ENCODE measurements at regions not wholly inside any gene's neighbourhood (a gene's known extent, or its start where the extent isn't known, plus 50 kb on each side); places are given as distances from the start of the nearest gene placed in this dataset.
A peak's percentile ranks its signal among the peaks of the same experiment; 100 is the strongest.

DNA sequence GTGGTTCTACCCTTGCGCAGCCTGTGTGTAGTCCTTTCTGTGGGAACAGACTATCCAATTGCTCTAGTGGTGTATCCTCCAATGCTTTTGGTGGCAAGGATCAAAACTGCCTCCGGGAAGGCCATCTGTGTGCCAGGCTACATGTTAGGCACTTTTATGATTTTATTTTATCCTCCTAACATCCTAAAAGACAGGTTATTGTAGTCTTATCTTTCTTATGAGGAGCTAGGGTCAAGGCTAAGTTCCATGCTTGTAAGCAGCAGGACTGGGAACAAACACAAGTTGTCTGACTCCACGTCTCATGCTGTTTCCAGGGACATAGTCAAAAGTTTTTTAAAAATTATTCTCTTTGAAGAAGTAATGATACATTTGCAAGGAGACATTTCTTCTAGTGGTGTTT is 278.7 kb upstream of the ADAMTSL1 start:
- TF ChIP-seq, protein P1, sequence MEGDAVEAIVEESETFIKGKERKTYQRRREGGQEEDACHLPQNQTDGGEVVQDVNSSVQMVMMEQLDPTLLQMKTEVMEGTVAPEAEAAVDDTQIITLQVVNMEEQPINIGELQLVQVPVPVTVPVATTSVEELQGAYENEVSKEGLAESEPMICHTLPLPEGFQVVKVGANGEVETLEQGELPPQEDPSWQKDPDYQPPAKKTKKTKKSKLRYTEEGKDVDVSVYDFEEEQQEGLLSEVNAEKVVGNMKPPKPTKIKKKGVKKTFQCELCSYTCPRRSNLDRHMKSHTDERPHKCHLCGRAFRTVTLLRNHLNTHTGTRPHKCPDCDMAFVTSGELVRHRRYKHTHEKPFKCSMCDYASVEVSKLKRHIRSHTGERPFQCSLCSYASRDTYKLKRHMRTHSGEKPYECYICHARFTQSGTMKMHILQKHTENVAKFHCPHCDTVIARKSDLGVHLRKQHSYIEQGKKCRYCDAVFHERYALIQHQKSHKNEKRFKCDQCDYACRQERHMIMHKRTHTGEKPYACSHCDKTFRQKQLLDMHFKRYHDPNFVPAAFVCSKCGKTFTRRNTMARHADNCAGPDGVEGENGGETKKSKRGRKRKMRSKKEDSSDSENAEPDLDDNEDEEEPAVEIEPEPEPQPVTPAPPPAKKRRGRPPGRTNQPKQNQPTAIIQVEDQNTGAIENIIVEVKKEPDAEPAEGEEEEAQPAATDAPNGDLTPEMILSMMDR (IDR thresholded peaks at IDR 0.05; ENCODE audit: low read depth, low read length, missing control alignments): no peak
- H3K36me3 ChIP-seq (replicated peaks): no peaks in the 10 kb centered on the region
- no peak overlapping the region for H3K4me3 ChIP-seq (ENCODE audit: low read depth, low read length)
- H3K27ac ChIP-seq: no peak overlapping the region
- in situ Hi-C loops (cut with HindIII; ENCODE audit: low pct_ligation_motif_present, low sequenced_read_pairs): no loop called here
- no peak for DNase-seq
- H3K27me3 ChIP-seq (replicated peaks): no peaks in the 10 kb centered on the region

DNA sequence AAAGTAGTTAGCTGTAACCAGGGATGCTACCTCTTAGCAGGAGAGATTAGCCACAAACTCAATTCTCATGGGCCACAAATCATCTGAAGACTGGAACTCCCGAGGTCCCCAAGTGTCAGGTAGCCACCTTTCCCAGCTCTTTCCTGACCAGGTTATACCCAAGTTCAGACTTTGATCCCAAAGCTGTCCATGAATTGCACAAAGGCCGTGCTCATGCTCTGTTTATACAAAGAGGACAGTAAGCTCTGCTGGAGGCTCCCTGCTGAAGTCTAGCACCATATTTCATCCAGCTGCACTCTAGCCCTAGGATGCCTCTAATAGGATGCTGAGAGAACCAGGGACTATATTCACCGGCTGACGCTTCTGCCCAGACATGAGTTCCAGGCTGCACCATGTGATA is 271.0 kb upstream of the ADAMTSL1 start:
- DNase-seq: no peak
- no peaks in the 10 kb centered on the region for H3K27me3 ChIP-seq (replicated peaks)
- in situ Hi-C loops (cut with HindIII; ENCODE audit: low pct_ligation_motif_present, low sequenced_read_pairs): no loop called here
- no peaks in the 10 kb centered on the region for H3K36me3 ChIP-seq (replicated peaks)
- no peak overlapping the region for H3K27ac ChIP-seq
- TF ChIP-seq, protein P1 (IDR thresholded peaks at IDR 0.05; ENCODE audit: low read depth, low read length, missing control alignments): no peak
- H3K4me3 ChIP-seq (ENCODE audit: low read depth, low read length): no peak overlapping the region

DNA sequence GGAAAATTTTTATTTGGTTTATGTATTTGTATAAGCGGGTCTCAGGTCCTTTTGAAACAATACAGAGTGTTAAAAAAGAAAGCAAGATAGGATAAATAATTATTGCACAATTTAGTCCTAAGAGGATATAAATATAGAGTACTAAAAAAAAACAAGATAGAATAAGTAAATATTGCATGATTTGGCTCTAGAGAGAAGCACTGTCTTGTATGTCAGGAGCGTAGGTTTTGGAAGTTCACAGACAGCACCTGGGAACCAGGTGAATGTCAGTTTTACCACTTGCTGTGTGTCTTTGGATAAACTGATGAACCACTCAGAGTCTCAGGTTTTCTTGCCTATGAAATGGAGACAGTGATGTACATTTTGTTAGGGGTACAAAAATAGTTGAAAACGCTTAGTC is 266.2 kb upstream of the ADAMTSL1 start:
- Histone ChIP-seq H3K27me3 (replicated peaks) (no peaks in the 10 kb centered on the region), H3K27ac (no peak overlapping the region), H3K36me3 (replicated peaks) (no peaks in the 10 kb centered on the region), H3K4me3 (ENCODE audit: low read depth, low read length) (no peak overlapping the region)
- TF ChIP-seq, protein P1 (IDR thresholded peaks at IDR 0.05; ENCODE audit: low read depth, low read length, missing control alignments): no peak
- no peak for DNase-seq
- in situ Hi-C loops (cut with HindIII; ENCODE audit: low pct_ligation_motif_present, low sequenced_read_pairs): no loop called here

DNA sequence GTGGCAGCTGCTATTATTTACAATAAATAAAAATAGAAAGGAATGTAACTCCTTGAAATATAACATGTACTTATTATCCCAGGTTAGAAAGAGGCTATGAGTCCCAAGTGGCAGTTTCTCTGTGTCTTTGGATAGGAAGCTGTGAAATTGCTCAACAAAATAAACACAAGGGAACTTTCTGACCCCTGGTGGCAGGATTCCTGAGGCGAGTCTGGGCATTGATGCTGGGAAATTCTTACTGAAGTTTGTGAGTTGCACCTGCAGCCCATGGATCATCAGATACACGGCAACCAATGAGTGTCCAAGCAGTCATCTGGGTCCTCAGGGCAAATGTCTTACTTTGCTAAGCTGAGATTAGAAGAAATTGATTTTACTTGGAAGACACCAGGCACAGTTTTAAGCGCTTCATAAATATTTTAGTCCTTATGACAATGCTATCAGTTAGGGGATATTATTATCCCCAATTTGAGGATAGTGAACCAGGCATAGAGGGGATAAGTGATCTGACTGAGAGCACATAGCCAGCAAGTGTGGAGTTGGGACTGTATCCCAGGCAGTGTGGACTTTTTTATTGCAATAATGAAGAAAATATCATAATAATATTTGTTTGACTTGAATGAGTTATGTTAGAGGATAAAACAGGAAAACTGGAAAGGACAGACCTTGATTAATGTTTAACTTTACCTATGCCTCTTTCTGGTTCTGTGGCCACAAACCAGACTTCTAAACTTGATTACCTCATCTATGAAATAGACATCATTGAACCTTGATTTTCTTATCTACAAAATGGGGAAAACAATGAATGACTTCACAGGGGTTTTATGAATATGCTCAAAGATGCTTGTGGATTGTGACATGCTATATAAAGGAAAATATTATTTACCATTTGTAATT is 265.5 kb upstream of the ADAMTSL1 start:
- H3K27ac ChIP-seq: no peak overlapping the region
- TF ChIP-seq, protein P1 (IDR thresholded peaks at IDR 0.05; ENCODE audit: low read depth, low read length, missing control alignments): peak; percentile 77
- peak; percentile 46 for DNase-seq
- no peaks in the 10 kb centered on the region for H3K36me3 ChIP-seq (replicated peaks)
- no peak overlapping the region for H3K4me3 ChIP-seq (ENCODE audit: low read depth, low read length)
- no peaks in the 10 kb centered on the region for H3K27me3 ChIP-seq (replicated peaks)
- in situ Hi-C loops (cut with HindIII; ENCODE audit: low pct_ligation_motif_present, low sequenced_read_pairs): no loop called here

DNA sequence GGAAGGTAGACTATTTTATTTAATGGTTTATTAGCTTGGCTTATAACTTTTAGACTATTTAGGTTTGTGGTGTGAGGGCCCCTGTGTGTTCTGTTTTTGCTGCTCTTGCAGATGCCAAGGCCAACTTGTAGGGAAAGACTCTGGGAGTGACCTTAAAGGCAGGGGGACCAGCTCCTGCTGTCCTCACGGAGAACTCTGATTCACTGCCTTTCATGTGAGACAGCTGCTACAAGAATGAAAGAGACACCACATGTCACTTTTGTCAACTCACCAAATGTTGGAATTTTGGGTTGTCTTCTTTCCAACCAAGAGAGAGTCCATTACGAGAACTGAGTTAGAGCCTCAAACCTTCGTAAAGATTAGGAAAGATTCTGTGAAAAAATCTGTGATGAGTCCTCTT is 258.3 kb upstream of the ADAMTSL1 start:
- Histone ChIP-seq H3K4me3 (ENCODE audit: low read depth, low read length) (no peak overlapping the region), H3K36me3 (replicated peaks) (no peaks in the 10 kb centered on the region), H3K27me3 (replicated peaks) (no peaks in the 10 kb centered on the region), H3K27ac (no peak overlapping the region)
- in situ Hi-C loops (cut with HindIII; ENCODE audit: low pct_ligation_motif_present, low sequenced_read_pairs): no loop called here
- DNase-seq: no peak
- TF ChIP-seq, protein P1 (IDR thresholded peaks at IDR 0.05; ENCODE audit: low read depth, low read length, missing control alignments): no peak
